ENCODE measurements at regions not wholly inside any gene's neighbourhood (a gene's known extent, or its start where the extent isn't known, plus 50 kb on each side); places are given as distances from the start of the nearest gene placed in this dataset.

GRCh38 chr5:158026304-158027031 is 167.5 kb upstream of the CLINT1 start:
- no peak for DNase-seq (ENCODE audit: low read depth in 2 of 2)

- no peak for DNase-seq (ENCODE audit: low read depth in 2 of 2)
Measured at GRCh38 chr5:158023266-158023665, 164.3 kb upstream of the CLINT1 start.

GRCh38 chr5:158022837-158023236 is 163.9 kb upstream of the CLINT1 start:
- DNase-seq (ENCODE audit: low read depth in 2 of 2) = no peak

GRCh38 chr5:158022393-158022792 is 163.4 kb upstream of the CLINT1 start:
- no peak for DNase-seq (ENCODE audit: low read depth in 2 of 2)

- DNase-seq (ENCODE audit: low read depth in 2 of 2) = no peak
Measured at GRCh38 chr5:158020555-158021418, 161.8 kb upstream of the CLINT1 start.

- DNase-seq (ENCODE audit: low read depth in 2 of 2) = no peak
Measured at GRCh38 chr5:158017469-158017868, 158.5 kb upstream of the CLINT1 start.

GRCh38 chr5:158014372-158014771 is 155.4 kb upstream of the CLINT1 start:
- no peak for DNase-seq (ENCODE audit: low read depth in 2 of 2)

GRCh38 chr5:158013939-158014338 is 155.0 kb upstream of the CLINT1 start:
- DNase-seq (ENCODE audit: low read depth in 2 of 2) = no peak

GRCh38 chr5:158013303-158013702 is 154.4 kb upstream of the CLINT1 start:
- no peak for DNase-seq (ENCODE audit: low read depth in 2 of 2)

GRCh38 chr5:158011422-158011821 is 152.5 kb upstream of the CLINT1 start:
- DNase-seq (ENCODE audit: low read depth in 2 of 2) = no peak

GRCh38 chr5:158010831-158011230 is 151.9 kb upstream of the CLINT1 start:
- DNase-seq (ENCODE audit: low read depth in 2 of 2) = no peak

GRCh38 chr5:158007336-158007735 is 148.4 kb upstream of the CLINT1 start:
- no peak for DNase-seq (ENCODE audit: low read depth in 2 of 2)

- no peak for DNase-seq (ENCODE audit: low read depth in 2 of 2)
Measured at GRCh38 chr5:157999696-158000095, 140.8 kb upstream of the CLINT1 start.

GRCh38 chr5:157997991-157998504 is 139.1 kb upstream of the CLINT1 start:
- no peak for DNase-seq (ENCODE audit: low read depth in 2 of 2)

- DNase-seq (ENCODE audit: low read depth in 2 of 2) = peak in 1 of 2 donors; percentile 13
Measured at GRCh38 chr5:157994906-157995519, 136.1 kb upstream of the CLINT1 start.

- DNase-seq (ENCODE audit: low read depth in 2 of 2) = no peak
Measured at GRCh38 chr5:157993986-157994691, 135.2 kb upstream of the CLINT1 start.

GRCh38 chr5:157993201-157993600 is 134.3 kb upstream of the CLINT1 start:
- no peak for DNase-seq (ENCODE audit: low read depth in 2 of 2)

- DNase-seq (ENCODE audit: low read depth in 2 of 2) = no peak
Measured at GRCh38 chr5:157990583-157991181, 131.7 kb upstream of the CLINT1 start.

GRCh38 chr5:157989296-157989695 is 130.4 kb upstream of the CLINT1 start:
- DNase-seq (ENCODE audit: low read depth in 2 of 2) = no peak

GRCh38 chr5:157987259-157987658 is 128.3 kb upstream of the CLINT1 start:
- no peak for DNase-seq (ENCODE audit: low read depth in 2 of 2)

GRCh38 chr5:157986431-157986990 is 127.6 kb upstream of the CLINT1 start:
- DNase-seq (ENCODE audit: low read depth in 2 of 2) = no peak

Data from stimulated activated CD8-positive, alpha-beta memory T cell treated with anti-CD3 and anti-CD28 coated beads, Interleukin-7, amount 100 ng/mL, for 1 hour (primary cell).